OCI-LY1 (cell line): ENCODE measurements at regions not wholly inside any gene's neighbourhood (a gene's known extent, or its start where the extent isn't known, plus 50 kb on each side); places are given as distances from the start of the nearest gene placed in this dataset.

Experiments
- H2AFZ ChIP-seq: fragments of 200-600 bp; sonication (generic), shearing (Covaris generic); 2 replicates; pipeline ENCODE4 v1.6.0; 2014; ENCODE audit warnings: antibody characterized with exemption, mild to moderate bottlenecking, low read length
- H3F3A ChIP-seq: fragments of 200-600 bp; sonication (generic), shearing (Covaris generic); 2 replicates; pipeline ENCODE4 v1.6.0; 2014; ENCODE audit warnings: mild to moderate bottlenecking, antibody characterized with exemption, low read length, moderate library complexity; ENCODE audit not compliant: insufficient read depth
- H3K27ac ChIP-seq: fragments of 200-600 bp; sonication (generic); 2 replicates; pipeline ENCODE4 v1.5.1; 2014; ENCODE audit warnings: low read length, mixed run types, mild to moderate bottlenecking, low read depth; ENCODE audit not compliant: poor library complexity, severe bottlenecking
- H3K27me3 ChIP-seq: fragments of 200-600 bp; sonication (generic); 2 replicates; pipeline ENCODE4 v1.6.0; 2014; ENCODE audit warnings: antibody characterized with exemption, mild to moderate bottlenecking, low read length, moderate library complexity; ENCODE audit not compliant: insufficient read depth
- H3K36me3 ChIP-seq: fragments of 200-600 bp; sonication (generic); 2 replicates; pipeline ENCODE4 v1.6.1; 2014; ENCODE audit warnings: mild to moderate bottlenecking, antibody characterized with exemption, low read length, moderate library complexity, mixed read lengths; ENCODE audit not compliant: insufficient read depth
- H3K4me1 ChIP-seq: fragments of 200-600 bp; sonication (generic); 2 replicates; pipeline ENCODE4 v1.5.1; 2014; ENCODE audit warnings: mild to moderate bottlenecking, low read length, moderate library complexity; ENCODE audit not compliant: insufficient read depth, severe bottlenecking
- H3K4me2 ChIP-seq: fragments of 200-600 bp; sonication (generic), shearing (Covaris generic); 2 replicates; pipeline ENCODE4 v1.6.1; 2014; ENCODE audit warnings: low read length
- H3K4me3 ChIP-seq: fragments of 200-600 bp; sonication (generic); 2 replicates; pipeline ENCODE4 v1.5.1; 2014; ENCODE audit warnings: low read length, low read depth, mild to moderate bottlenecking, mixed read lengths; ENCODE audit not compliant: poor library complexity, severe bottlenecking
- H3K79me2 ChIP-seq: fragments of 200-600 bp; shearing (Covaris generic); 2 replicates; pipeline ENCODE4 v1.6.1; 2016; ENCODE audit warnings: mixed run types, low read length, mixed read lengths; ENCODE audit not compliant: insufficient read depth
- H3K9ac ChIP-seq: fragments of 200-600 bp; sonication (generic), shearing (Covaris generic); 2 replicates; pipeline ENCODE4 v1.6.1; 2014; ENCODE audit warnings: mild to moderate bottlenecking, low read length, mixed read lengths
- H3K9me2 ChIP-seq: fragments of 200-600 bp; sonication (generic), shearing (Covaris generic); 2 replicates; pipeline ENCODE4 v1.6.1; 2014; ENCODE audit warnings: low read depth, mild to moderate bottlenecking, low read length, mixed read lengths
- H3K9me3 ChIP-seq: fragments of 200-600 bp; shearing (Covaris generic); 2 replicates; pipeline ENCODE4 v1.6.1; 2014; ENCODE audit warnings: low read length, mixed read lengths
- H4K20me1 ChIP-seq: fragments of 200-600 bp; sonication (generic), shearing (Covaris generic); 2 replicates; pipeline ENCODE4 v1.6.0; 2016; ENCODE audit warnings: mild to moderate bottlenecking, low read length; ENCODE audit not compliant: insufficient read depth
- CTCF ChIP-seq: fragments of 200-600 bp; sonication (generic), shearing (Covaris generic); IDR thresholded peaks from 2 replicates; pipeline ENCODE4 v1.5.1; 2017; ENCODE audit warnings: mild to moderate bottlenecking, antibody characterized with exemption, low read length, moderate library complexity, mixed read lengths
- EZH2 ChIP-seq: fragments of 200-600 bp; sonication (generic), shearing (Covaris generic); IDR thresholded peaks from 2 replicates; pipeline ENCODE4 v1.8.0; 2017; ENCODE audit warnings: borderline replicate concordance, mixed run types, mild to moderate bottlenecking, antibody characterized with exemption, low read length, moderate library complexity, mixed read lengths

- Histone ChIP-seq H3K4me1 (no peaks in the 10 kb centered on the region), H3F3A (no peaks in the 10 kb centered on the region), H2AFZ (no peak overlapping the region), H3K27me3 (no peaks in the 10 kb centered on the region), H3K27ac (no peak overlapping the region), H3K9me2 (no peaks in the 10 kb centered on the region), H3K9ac (no peak overlapping the region), H4K20me1 (no peaks in the 10 kb centered on the region), H3K4me2 (no peak overlapping the region), H3K36me3 (no peaks in the 10 kb centered on the region), H3K79me2 (no peaks in the 10 kb centered on the region), H3K9me3 (no peaks in the 10 kb centered on the region), H3K4me3 (no peak overlapping the region)
- no peak for TF ChIP-seq CTCF
- TF ChIP-seq EZH2, result no peak
Measured at GRCh38 chr4:107376293-107376692, 340.2 kb upstream of the DKK2 start.

GRCh38 chr4:107366900-107367299 is 330.8 kb upstream of the DKK2 start:
- H3K27ac ChIP-seq, result no peak overlapping the region
- H3K9me2 ChIP-seq, result no peaks in the 10 kb centered on the region
- H2AFZ ChIP-seq, result no peak overlapping the region
- H4K20me1 ChIP-seq, result no peaks in the 10 kb centered on the region
- H3K79me2 ChIP-seq, result no peaks in the 10 kb centered on the region
- H3K4me3 ChIP-seq, result no peak overlapping the region
- H3K9ac ChIP-seq, result no peak overlapping the region
- H3F3A ChIP-seq, result no peaks in the 10 kb centered on the region
- H3K4me1 ChIP-seq, result no peaks in the 10 kb centered on the region
- H3K36me3 ChIP-seq, result no peaks in the 10 kb centered on the region
- H3K4me2 ChIP-seq, result no peak overlapping the region
- no peak for TF ChIP-seq CTCF
- TF ChIP-seq EZH2, result no peak
- H3K27me3 ChIP-seq, result no peaks in the 10 kb centered on the region
- no peaks in the 10 kb centered on the region for H3K9me3 ChIP-seq

- Histone ChIP-seq H3K4me1 (no peaks in the 10 kb centered on the region), H4K20me1 (no peaks in the 10 kb centered on the region), H3K9ac (no peak overlapping the region), H3K9me2 (no peaks in the 10 kb centered on the region), H3K36me3 (no peaks in the 10 kb centered on the region), H3K9me3 (no peaks in the 10 kb centered on the region), H3F3A (no peaks in the 10 kb centered on the region), H3K4me3 (no peak overlapping the region), H3K4me2 (no peak overlapping the region), H3K27me3 (no peaks in the 10 kb centered on the region), H3K27ac (no peak overlapping the region), H2AFZ (no peak overlapping the region), H3K79me2 (no peaks in the 10 kb centered on the region)
- TF ChIP-seq CTCF (no peak), EZH2 (no peak)
Measured at GRCh38 chr4:107366016-107366735, 330.1 kb upstream of the DKK2 start.
